Endothelial cell of umbilical vein (primary cell): ENCODE measurements at regions not wholly inside any gene's neighbourhood (a gene's known extent, or its start where the extent isn't known, plus 50 kb on each side); places are given as distances from the start of the nearest gene placed in this dataset.

Source experiments
- BruUV-seq: library from RNA; stranded (reverse); fragments of 400-500 nt; replicated peaks from 2 replicates; lab custom pipeline; 2021; lab: Mats Ljungman, UMichigan
- CTCF ChIA-PET: fragments of 300-600, 350-600 bp; sonication (Branson Sonifier 250); formaldehyde crosslinking; loops from one replicate; lab custom pipeline; 2021; ENCODE audit warnings: antibody characterized with exemption, inconsistent platforms; lab: Charles Lee
- POLR2A ChIA-PET: fragments of 300-600, 350-600 bp; sonication (Branson Sonifier 250); formaldehyde crosslinking; loops from one replicate; lab custom pipeline; 2021; ENCODE audit warnings: antibody characterized with exemption, inconsistent platforms; lab: Charles Lee
- DNase-seq: peaks from one replicate; pipeline ENCODE4 v3.0.0-alpha.2; 2011; ENCODE audit warnings: low read depth, low spot score
- FAIRE-seq: peaks from 2 replicates; lab custom pipeline; 2011; peaks lifted over from hg19 to GRCh38; lab: Jason Lieb, UNC
- H2AFZ ChIP-seq: 2 replicates; pipeline ENCODE4 v1.6.0; 2012; ENCODE audit warnings: low read depth, low read length, control low read depth, inconsistent platforms
- H3K27ac ChIP-seq: 2 replicates; pipeline ENCODE4 v1.5.1; 2011; ENCODE audit warnings: low read depth, mild to moderate bottlenecking, control low read depth, low read length, moderate library complexity; ENCODE audit not compliant: insufficient read depth
- H3K27me3 ChIP-seq, 2 experiments: 2 replicates each; pipeline versions ENCODE4 v1.6.0 to v1.6.1; 2011; ENCODE audit warnings: low read length in 2 of 2, mixed read lengths in 1 of 2; ENCODE audit not compliant: control insufficient read depth in 2 of 2, insufficient read depth in 2 of 2
- H3K36me3 ChIP-seq, 2 experiments: 2 replicates in 1 of 2; 3 replicates in 1 of 2; pipeline ENCODE4 v1.5.1; 2011; ENCODE audit warnings: low read length in 2 of 2, mild to moderate bottlenecking in 1 of 2, moderate library complexity in 1 of 2; ENCODE audit not compliant: control insufficient read depth in 2 of 2, insufficient read depth in 2 of 2; ENCODE audit errors: extremely low read depth in 1 of 2
- H3K4me1 ChIP-seq: 3 replicates; pipeline ENCODE4 v1.5.1; 2011; ENCODE audit warnings: mild to moderate bottlenecking, low read length; ENCODE audit not compliant: control insufficient read depth, insufficient read depth; ENCODE audit errors: extremely low read depth
- H3K4me2 ChIP-seq: 2 replicates; pipeline ENCODE4 v1.6.1; 2011; ENCODE audit warnings: low read length, control low read depth, mixed read lengths; ENCODE audit not compliant: insufficient read depth
- H3K4me3 ChIP-seq, 3 experiments: fragments of 200-600 bp in 1 of 3; sonication (generic), shearing (Covaris generic) in 1 of 3; replicated peaks in 1 of 3; 2 replicates each; pipeline ENCODE4 v1.5.1; 2011 to 2016; ENCODE audit warnings: control low read depth in 3 of 3, low read length in 3 of 3, mild to moderate bottlenecking in 2 of 3, inconsistent platforms in 1 of 3, low read depth in 1 of 3, moderate library complexity in 1 of 3; ENCODE audit not compliant: insufficient read depth in 1 of 3
- H3K79me2 ChIP-seq: 2 replicates; pipeline ENCODE4 v1.6.0; 2012; ENCODE audit warnings: low read length, inconsistent platforms; ENCODE audit not compliant: control insufficient read depth, insufficient read depth
- H3K9ac ChIP-seq: replicated peaks from 2 replicates; pipeline ENCODE3; 2011; ENCODE audit warnings: low read length, control low read depth; ENCODE audit not compliant: insufficient read depth; ENCODE audit errors: extremely low read depth
- H3K9me1 ChIP-seq: replicated peaks from 3 replicates; pipeline ENCODE4 v1.6.0; 2011; ENCODE audit warnings: mild to moderate bottlenecking, low read length; ENCODE audit not compliant: control insufficient read depth, insufficient read depth; ENCODE audit errors: extremely low read depth
- H3K9me3 ChIP-seq: replicated peaks from 2 replicates; pipeline ENCODE4 v1.5.1; 2012; ENCODE audit warnings: low read length, inconsistent platforms; ENCODE audit not compliant: control insufficient read depth, insufficient read depth
- H4K20me1 ChIP-seq: replicated peaks from 2 replicates; pipeline ENCODE3; 2011; ENCODE audit warnings: mild to moderate bottlenecking, low read length; ENCODE audit not compliant: control insufficient read depth, insufficient read depth; ENCODE audit errors: extremely low read depth
- EZH2 ChIP-seq: IDR thresholded peaks from 2 replicates; pipeline ENCODE4 v1.6.1; 2012; ENCODE audit warnings: borderline replicate concordance, low read depth, mild to moderate bottlenecking, moderate library complexity, low read length, inconsistent platforms; ENCODE audit not compliant: severe bottlenecking
- FOS ChIP-seq: IDR thresholded peaks from 2 replicates; pipeline ENCODE4 v1.6.1; 2011; ENCODE audit warnings: mild to moderate bottlenecking, low read length, moderate library complexity, borderline replicate concordance; ENCODE audit not compliant: insufficient read depth
- GATA2 ChIP-seq: IDR thresholded peaks from 2 replicates; pipeline ENCODE4 v1.7.0; 2011; ENCODE audit warnings: low read depth, mild to moderate bottlenecking, moderate library complexity, mixed read lengths, low read length; ENCODE audit not compliant: insufficient read length, insufficient read depth
- JUN ChIP-seq: IDR thresholded peaks from 2 replicates; pipeline ENCODE4 v1.6.1; 2011; ENCODE audit warnings: borderline replicate concordance, low read depth; ENCODE audit not compliant: insufficient read length, insufficient read depth
- MYC ChIP-seq: IDR thresholded peaks from one replicate; pipeline ENCODE4 v1.6.1; 2011; ENCODE audit warnings: mild to moderate bottlenecking, low read depth, low read length
- POLR2A ChIP-seq: IDR thresholded peaks from 2 replicates; pipeline ENCODE4 v1.6.1; 2012; ENCODE audit warnings: low read depth, mild to moderate bottlenecking, control low read depth, low read length
- POLR2AphosphoS5 ChIP-seq: IDR thresholded peaks from 2 replicates; pipeline ENCODE4 v1.6.1; 2012; ENCODE audit warnings: low read depth, mild to moderate bottlenecking, control low read depth, low read length, moderate library complexity; ENCODE audit not compliant: insufficient read depth
- dilution Hi-C: fragments of 300-500 bp; cut with MboI; formaldehyde crosslinking; loops from one replicate; pipeline ENCODE4 v1.15.0; 2019; ENCODE audit warnings: low sequenced_read_pairs; ENCODE audit not compliant: extremely low pct_ligation_motif_present
- intact Hi-C: fragments of 100-400 bp; cut with micrococcal nuclease; formaldehyde crosslinking; loops from one replicate; pipeline ENCODE4 v1.10.0; 2022
- TF ChIP-seq, protein P1 (sequence below), 2 donors: IDR thresholded peaks; 1 replicate in 1 of 2; 2 replicates in 1 of 2; pipeline ENCODE4 v1.5.1; 2011; ENCODE audit warnings: low read length in 2 of 2, mild to moderate bottlenecking in 2 of 2, moderate library complexity in 2 of 2, control low read depth in 1 of 2, inconsistent platforms in 1 of 2, low read depth in 1 of 2; ENCODE audit not compliant: insufficient read depth in 1 of 2; ENCODE audit errors: extremely low read depth in 1 of 2

DNA sequence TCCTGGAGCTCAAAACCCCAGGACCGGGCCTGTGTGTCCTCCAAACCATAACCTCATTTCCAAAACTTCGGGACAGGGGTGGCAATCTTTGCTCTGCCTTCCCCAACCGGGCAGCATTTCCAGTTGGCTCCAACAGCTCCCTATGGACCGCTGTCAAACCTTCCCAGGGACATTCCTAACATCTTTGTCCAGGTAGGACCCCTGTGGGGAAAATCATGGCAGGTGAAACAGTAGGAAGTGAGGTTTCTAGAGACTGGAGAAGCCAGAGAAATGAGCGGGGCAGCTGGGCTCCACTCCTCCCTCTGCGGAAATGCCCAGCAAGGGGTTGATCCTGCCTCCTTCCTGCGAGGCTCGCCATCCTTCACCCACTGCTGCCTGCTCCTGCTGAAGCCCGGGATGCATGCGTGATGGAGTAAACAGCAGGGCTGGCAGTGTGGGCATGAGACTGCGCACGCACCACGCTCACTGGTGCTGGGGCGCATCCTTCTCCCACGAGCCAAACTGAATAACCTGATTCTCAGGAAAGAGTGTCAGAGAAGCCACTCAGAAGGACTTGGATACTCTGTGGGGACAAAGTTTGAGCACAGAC, 136.4 kb downstream of the BUD13 start:
- no peaks in the 10 kb centered on the region for H3K9me3 ChIP-seq
- ChIA-PET POLR2A (no interaction called here), CTCF (interaction anchor here (2.0 to 10.9 kb wide), 2 partner anchors 121 to 182 kb away, joined by 7 to 350 read pairs; no protein-coding TSS in a partner anchor)
- TF ChIP-seq, protein P1, sequence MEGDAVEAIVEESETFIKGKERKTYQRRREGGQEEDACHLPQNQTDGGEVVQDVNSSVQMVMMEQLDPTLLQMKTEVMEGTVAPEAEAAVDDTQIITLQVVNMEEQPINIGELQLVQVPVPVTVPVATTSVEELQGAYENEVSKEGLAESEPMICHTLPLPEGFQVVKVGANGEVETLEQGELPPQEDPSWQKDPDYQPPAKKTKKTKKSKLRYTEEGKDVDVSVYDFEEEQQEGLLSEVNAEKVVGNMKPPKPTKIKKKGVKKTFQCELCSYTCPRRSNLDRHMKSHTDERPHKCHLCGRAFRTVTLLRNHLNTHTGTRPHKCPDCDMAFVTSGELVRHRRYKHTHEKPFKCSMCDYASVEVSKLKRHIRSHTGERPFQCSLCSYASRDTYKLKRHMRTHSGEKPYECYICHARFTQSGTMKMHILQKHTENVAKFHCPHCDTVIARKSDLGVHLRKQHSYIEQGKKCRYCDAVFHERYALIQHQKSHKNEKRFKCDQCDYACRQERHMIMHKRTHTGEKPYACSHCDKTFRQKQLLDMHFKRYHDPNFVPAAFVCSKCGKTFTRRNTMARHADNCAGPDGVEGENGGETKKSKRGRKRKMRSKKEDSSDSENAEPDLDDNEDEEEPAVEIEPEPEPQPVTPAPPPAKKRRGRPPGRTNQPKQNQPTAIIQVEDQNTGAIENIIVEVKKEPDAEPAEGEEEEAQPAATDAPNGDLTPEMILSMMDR (IDR thresholded peaks at IDR 0.05; ENCODE audit: extremely low read depth in 1 of 2, insufficient read depth in 1 of 2, low read depth in 1 of 2, low read length in 2 of 2) = no peak
- TF ChIP-seq POLR2A = no peak
- no peak for TF ChIP-seq JUN
- no peak for TF ChIP-seq MYC
- TF ChIP-seq GATA2 = no peak
- H3K27ac ChIP-seq = no peak overlapping the region
- H4K20me1 ChIP-seq = no peaks in the 10 kb centered on the region
- no peak overlapping the region for H3K4me3 ChIP-seq
- no peaks in the 10 kb centered on the region for H3K9me1 ChIP-seq
- H3K36me3 ChIP-seq = no peaks in the 10 kb centered on the region
- no peaks in the 10 kb centered on the region for H3K27me3 ChIP-seq
- H3K9ac ChIP-seq = no peak overlapping the region
- intact Hi-C loops (no loop called here), dilution Hi-C loops (no loop called here)
- H3K4me2 ChIP-seq = no peak overlapping the region
- FAIRE-seq (no peak), DNase-seq (no peak)
- no TSS peak for BruUV-seq
- H3K4me1 ChIP-seq = no peaks in the 10 kb centered on the region
- H3K79me2 ChIP-seq = no peaks in the 10 kb centered on the region
- H2AFZ ChIP-seq = no peak overlapping the region

DNA sequence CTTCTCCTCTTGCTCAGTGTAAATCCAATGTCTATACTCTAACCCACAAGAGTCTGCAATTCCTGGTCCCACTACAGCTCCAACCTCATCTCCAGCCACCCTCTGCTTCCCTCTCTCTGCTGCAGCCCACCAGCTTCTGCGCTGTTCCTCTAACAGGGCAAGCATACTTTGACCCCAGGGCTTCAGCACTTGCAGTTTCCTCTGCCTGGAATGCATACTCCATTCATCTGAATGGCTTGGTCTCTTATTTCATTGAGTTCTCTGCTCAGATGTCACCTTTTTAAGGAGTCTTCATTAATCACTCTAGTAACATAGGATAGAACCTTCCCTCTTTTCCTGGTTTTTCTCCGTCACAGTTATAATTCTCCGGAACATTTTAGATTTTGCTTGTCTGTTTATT, 141.6 kb downstream of the BUD13 start:
- dilution Hi-C loops = no loop called here

More for the DNA sequence above, 141.6 kb downstream of the BUD13 start:
- Histone ChIP-seq H3K9me1 (no peaks in the 10 kb centered on the region), H3K27ac (no peak overlapping the region), H3K4me3 (no peak overlapping the region), H3K79me2 (no peaks in the 10 kb centered on the region), H3K4me1 (no peaks in the 10 kb centered on the region), H2AFZ (no peak overlapping the region), H4K20me1 (no peaks in the 10 kb centered on the region), H3K9ac (no peak overlapping the region), H3K27me3 (no peaks in the 10 kb centered on the region), H3K4me2 (no peak overlapping the region), H3K36me3 (no peaks in the 10 kb centered on the region), H3K9me3 (no peaks in the 10 kb centered on the region)
- POLR2A ChIA-PET = no interaction called here
- intact Hi-C loops = no loop called here
- CTCF ChIA-PET = interaction anchor here (1.9 to 2.5 kb wide), 2 partner anchors 11 to 118 kb away, joined by 6 to 8 read pairs; no protein-coding TSS in a partner anchor
- FAIRE-seq (no peak), DNase-seq (no peak)
- TF ChIP-seq POLR2A (no peak), FOS (no peak), EZH2 (no peak), MYC (no peak), POLR2AphosphoS5 (no peak), JUN (no peak)
- TF ChIP-seq, protein P1 (IDR thresholded peaks at IDR 0.05; ENCODE audit: extremely low read depth in 1 of 2, insufficient read depth in 1 of 2, low read depth in 1 of 2, low read length in 2 of 2) = no peak
- no TSS peak for BruUV-seq
